ENCODE measurements at regions not wholly inside any gene's neighbourhood (a gene's known extent, or its start where the extent isn't known, plus 50 kb on each side); places are given as distances from the start of the nearest gene placed in this dataset.

GRCh38 chr10:124225467-124226270 lies 132.3 kb upstream of the CHST15 start:
- peak; percentile 46 for DNase-seq

GRCh38 chr10:124225029-124225466 lies 131.7 kb upstream of the CHST15 start:
- no peak for DNase-seq

DNA sequence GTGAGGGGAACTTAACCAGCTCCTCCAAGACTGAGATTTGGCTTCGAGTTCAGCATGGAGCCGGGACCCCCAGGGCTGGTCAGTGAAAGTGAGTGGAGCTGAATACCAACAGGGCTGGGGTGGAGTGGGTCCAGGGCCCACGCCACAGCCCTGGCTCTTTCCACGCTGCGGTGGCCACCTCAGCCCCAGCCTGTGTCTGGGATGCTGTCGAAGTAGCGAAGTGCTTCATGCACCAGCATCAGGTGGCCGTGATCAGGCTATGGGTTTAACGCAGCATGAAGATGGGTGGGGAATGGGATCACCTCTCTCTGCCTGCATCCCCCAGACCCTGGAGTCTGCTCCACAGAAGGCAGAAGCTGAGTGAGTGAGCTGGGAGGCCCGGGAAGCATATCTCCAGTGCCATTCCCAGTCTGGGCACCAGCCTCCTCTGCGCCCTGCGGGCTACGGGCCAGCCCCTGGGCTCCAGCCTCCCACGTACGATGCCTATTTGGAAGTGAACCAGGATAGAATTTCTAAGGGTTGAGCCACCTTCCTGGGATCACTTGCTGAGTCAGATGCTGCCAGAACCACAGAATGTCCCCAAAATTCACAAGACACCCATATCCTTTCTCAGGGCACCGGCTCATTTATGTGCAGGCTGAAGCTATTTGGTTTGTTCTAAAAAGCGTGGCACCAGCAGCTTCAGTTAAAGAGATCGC lies 131.1 kb upstream of the CHST15 start:
- DNase-seq: no peak

GRCh38 chr10:124223711-124224085 lies 130.3 kb upstream of the CHST15 start:
- DNase-seq: no peak

- DNase-seq: no peak
These were observed 129.8 kb upstream of the CHST15 start for GRCh38 chr10:124222988-124223710.

DNA sequence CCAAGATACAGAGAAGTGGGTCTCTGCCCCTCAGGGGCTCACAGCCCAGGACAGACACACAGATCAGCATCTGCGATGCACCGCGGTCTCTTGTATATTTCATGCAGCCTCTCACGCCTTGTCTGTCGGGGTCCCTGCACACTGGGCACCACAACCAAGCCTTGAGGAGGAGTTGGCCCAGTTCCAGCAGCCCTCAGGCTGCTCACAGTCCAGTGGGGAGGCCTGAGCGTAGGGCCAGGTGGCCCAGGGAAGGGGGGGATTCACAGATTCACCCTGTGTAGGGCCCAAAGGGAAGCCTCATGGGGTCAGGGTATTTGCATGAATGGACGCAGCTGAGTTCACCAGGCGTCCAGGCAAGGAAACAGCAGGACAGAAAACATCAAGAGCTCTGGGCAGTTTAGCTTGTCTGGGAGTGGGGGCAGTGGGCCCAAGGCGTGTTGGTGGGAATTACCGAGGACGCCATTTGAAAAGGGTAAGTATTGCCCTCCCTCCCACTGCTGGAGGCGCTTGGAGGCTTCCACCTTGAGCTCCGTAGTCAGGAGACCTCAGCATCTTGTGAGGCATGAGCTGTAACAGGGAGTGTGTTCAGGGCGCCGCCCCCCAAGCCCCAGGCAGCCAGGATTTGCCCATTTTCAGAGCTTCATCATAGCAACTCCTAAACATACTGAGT lies 129.1 kb upstream of the CHST15 start:
- DNase-seq: no peak

GRCh38 chr10:124221356-124222317 lies 128.2 kb upstream of the CHST15 start:
- no peak for DNase-seq

DNA sequence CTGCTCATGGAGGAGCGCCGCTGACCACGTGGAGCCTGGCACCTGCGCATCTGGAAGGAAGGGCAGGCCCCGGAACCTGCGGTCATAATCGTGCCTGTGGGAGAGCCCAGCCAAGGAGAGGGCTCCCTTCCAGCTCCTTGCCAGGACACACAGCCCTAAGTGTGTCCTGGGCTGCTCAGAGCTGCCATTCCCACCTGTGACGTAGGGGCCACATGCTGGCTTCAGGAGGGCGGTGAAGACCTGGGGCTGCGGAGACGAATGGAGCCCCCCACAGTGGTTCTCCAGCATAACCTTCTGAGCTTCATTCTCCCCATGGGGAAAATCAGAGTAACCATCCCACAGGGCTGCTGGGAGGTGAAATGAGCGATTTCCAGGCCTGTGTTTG lies 127.6 kb upstream of the CHST15 start:
- no peak for DNase-seq

DNA sequence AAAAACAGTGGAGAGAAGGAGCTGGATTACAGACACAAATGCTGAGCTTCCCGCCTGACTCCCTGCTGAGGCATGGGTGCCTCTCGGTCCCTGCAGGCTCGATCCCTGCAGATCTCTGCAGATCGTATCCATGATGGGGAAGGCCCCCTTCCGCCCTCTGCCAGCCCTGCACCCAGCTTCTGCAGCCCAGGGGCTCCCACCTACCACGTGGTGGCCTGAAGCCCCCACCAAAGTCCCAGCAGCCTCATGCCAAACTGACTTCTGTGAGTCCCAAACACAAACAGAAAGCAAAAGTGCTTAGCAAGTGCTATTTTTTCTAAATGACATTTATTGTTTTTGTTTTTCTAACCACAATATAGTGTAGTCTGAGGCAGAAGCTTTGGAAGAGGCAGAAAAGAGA lies 127.1 kb upstream of the CHST15 start:
- no peak for DNase-seq

DNA sequence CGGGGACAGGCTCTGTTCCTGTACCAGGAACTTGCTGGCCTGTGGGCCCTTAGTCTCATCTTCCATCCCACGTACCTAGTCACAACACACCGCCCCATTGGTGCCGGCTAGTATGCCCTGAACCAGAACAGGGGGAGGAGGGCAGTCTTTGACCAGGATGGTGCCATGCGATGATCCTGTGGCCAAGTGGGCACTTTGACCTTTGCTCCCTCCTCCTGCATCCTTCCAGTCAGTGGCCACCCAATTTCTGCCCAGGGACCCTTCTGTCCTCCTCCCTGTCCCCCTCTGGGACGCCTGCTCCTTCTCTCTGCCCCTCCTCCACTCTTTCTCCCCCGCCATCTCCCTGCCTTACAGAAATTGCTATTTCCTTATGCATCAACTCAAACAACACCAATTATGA lies 126.3 kb upstream of the CHST15 start:
- DNase-seq: no peak

GRCh38 chr10:124219062-124219461 lies 125.7 kb upstream of the CHST15 start:
- DNase-seq: no peak

- no peak for DNase-seq
These were observed 124.8 kb upstream of the CHST15 start for GRCh38 chr10:124217906-124218804.

DNA sequence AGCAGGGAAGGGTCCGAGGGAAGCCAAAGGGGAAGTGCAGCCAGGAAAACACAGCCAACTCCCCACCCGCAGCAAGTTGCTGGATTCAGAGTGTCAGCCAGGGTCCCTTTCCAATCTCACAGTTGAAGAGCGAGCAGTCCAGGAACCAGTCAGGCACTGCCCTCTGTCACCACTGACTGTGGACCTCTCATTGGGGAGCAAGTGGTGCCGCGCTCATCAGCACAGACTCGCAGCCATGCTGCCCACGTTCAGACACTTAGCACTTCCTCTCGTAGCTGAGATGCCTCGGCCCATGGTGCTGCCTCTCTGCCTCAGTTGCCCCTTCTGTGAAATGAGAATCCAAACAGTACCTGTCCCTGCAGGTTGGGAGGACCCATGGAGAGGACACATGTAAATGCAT lies 123.6 kb upstream of the CHST15 start:
- no peak for DNase-seq

- DNase-seq: no peak
These were observed 121.4 kb upstream of the CHST15 start for GRCh38 chr10:124214610-124215375.

DNA sequence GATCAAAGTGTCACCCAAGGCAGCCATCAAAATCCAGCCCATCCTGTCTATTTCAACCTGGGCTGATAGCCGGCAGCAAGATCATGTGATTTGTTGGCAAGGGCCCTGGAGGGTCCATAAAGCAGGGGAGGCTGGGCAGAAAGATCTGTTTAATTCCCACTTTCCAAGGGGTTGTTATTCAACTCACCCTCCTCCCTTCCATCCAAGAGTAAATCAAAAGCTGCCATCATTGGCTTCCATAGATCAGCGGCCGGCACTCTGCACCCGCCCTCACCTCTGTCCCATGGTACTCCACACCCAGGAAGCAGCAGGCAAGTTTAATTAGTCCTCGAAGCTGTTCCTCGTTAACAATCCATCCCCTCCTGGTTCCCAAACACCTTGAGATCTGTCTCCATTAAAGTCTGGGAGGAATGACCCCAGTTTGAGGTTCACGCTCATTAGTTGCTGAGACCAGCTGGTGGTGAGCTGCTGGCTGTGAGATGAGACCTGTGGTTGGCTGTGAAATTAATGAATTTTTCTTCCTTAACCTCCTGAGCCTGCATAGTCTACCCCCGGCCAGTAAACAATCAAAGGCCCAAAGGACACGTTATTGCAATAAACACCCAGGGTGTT lies 120.6 kb upstream of the CHST15 start:
- no peak for DNase-seq

DNA sequence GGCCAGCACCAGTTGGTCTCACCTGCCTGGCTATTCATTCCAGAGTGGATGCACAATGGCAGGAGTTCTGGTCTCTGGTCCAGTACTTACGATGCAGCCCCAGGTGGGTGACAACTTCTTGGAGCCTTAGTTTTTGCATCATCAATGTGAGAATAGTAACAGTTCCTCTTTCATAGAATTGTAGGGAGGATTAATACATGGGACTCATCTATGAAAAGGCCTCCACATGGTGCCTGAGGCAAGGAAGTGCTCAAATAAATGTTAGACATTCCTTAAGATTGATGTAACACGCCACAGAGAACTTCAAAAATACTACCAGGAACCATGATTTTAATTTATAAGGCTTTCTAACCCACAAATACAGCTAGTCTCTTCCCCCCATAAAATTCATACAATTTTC lies 120.1 kb upstream of the CHST15 start:
- DNase-seq: no peak

DNA sequence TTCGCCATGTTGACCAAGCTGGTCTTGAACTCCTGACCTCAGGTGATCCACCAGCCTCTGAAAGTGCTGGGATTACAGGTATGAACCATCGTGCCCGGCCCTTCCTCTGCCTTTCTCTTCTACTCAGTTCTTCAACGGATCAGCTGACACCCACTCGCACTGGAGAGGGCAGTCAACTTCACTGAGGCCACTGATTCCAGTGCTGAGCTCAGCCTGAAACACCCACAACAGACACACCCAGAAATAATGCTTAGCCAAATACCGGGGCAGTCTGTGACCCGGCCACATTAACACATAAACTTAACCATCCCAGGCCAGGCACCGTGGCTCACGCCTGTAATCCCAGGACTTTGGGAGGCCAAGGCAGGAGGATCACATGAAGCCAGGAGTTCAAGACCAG lies 119.3 kb upstream of the CHST15 start:
- no peak for DNase-seq

DNA sequence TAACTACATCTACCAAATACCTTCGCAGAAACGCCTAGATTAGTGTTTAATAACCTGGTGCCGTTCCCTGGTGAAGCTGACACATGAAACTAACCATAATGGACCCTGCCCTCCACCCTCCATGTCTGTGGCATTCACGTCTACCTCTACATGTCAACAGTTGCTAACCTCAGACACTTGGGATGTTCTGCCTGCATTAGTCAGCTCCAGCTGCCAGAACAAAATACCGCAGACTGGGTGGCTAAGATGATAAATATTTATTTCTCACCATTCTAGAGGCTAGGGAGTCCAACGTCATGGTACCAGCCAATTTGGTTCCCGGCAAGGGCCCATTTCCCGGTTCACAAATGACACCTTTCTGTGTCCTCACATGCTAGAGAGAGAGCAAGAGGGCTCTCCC lies 118.5 kb upstream of the CHST15 start:
- no peak for DNase-seq

GRCh38 chr10:124210263-124210662 lies 116.9 kb upstream of the CHST15 start:
- no peak for DNase-seq

GRCh38 chr10:124207391-124207790 lies 114.0 kb upstream of the CHST15 start:
- no peak for DNase-seq
